Retinal pigment epithelial cell (primary cell): ENCODE measurements at regions not wholly inside any gene's neighbourhood (a gene's known extent, or its start where the extent isn't known, plus 50 kb on each side); places are given as distances from the start of the nearest gene placed in this dataset.

Experiments
- DNase-seq: peaks from one replicate; pipeline ENCODE4 v3.0.0-alpha.2; 2010; ENCODE audit warnings: low read depth
- H3K4me3 ChIP-seq: 2 replicates; pipeline ENCODE4 v1.5.1; 2011; ENCODE audit warnings: mild to moderate bottlenecking, low read length, control low read depth, moderate library complexity
- TF ChIP-seq, protein P1 (sequence below): conservative IDR thresholded peaks from 2 replicates; pipeline ENCODE4 v1.5.1; 2011; ENCODE audit warnings: low read depth, low read length, control low read depth, inconsistent platforms

DNA sequence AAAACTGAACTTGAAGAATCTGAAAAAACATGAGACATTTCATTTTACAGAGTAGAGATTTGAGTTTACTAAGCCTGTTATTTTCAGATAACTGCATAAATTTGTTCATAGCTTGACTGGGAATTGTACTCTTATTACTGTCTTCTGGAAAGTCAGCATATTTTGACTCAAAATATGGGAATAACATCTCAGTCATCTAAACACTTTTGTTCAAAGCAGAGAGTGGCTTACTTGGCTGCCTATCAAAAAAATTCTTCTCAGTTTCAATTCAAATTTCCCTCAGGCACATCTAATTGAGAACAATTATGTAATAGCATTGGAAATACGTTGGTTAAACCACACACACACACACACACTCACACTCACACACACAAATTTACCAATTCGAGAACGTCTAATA, 384.6 kb downstream of the ARL4A start:
- no peak for DNase-seq
- H3K4me3 ChIP-seq: no peak overlapping the region
- TF ChIP-seq, protein P1, sequence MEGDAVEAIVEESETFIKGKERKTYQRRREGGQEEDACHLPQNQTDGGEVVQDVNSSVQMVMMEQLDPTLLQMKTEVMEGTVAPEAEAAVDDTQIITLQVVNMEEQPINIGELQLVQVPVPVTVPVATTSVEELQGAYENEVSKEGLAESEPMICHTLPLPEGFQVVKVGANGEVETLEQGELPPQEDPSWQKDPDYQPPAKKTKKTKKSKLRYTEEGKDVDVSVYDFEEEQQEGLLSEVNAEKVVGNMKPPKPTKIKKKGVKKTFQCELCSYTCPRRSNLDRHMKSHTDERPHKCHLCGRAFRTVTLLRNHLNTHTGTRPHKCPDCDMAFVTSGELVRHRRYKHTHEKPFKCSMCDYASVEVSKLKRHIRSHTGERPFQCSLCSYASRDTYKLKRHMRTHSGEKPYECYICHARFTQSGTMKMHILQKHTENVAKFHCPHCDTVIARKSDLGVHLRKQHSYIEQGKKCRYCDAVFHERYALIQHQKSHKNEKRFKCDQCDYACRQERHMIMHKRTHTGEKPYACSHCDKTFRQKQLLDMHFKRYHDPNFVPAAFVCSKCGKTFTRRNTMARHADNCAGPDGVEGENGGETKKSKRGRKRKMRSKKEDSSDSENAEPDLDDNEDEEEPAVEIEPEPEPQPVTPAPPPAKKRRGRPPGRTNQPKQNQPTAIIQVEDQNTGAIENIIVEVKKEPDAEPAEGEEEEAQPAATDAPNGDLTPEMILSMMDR: no peak

GRCh38 chr7:13077466-13077865, 390.0 kb downstream of the ARL4A start:
- peak; percentile 17 for DNase-seq
- H3K4me3 ChIP-seq: no peak overlapping the region
- TF ChIP-seq, protein P1: no peak

DNA sequence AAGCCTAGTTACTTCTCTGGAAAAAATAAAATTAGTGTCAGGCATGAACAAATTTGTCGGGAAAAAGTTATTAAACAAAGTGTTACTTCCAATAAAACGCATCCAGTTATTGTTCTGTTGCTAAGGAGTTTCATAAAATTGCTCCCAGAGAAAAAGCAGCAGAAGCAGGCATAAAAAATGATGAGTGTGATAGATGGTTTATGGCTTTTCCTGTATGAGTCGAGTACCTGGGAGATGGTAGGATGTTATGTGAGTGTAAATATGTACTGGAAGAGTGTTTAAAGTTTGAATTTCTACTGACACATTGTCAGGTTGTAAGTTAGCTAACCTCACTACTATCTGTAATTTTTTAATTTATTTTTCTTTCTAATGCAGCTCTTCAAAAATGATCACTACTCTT, 390.7 kb downstream of the ARL4A start:
- no peak for DNase-seq
- TF ChIP-seq, protein P1: no peak
- no peak overlapping the region for H3K4me3 ChIP-seq

DNA sequence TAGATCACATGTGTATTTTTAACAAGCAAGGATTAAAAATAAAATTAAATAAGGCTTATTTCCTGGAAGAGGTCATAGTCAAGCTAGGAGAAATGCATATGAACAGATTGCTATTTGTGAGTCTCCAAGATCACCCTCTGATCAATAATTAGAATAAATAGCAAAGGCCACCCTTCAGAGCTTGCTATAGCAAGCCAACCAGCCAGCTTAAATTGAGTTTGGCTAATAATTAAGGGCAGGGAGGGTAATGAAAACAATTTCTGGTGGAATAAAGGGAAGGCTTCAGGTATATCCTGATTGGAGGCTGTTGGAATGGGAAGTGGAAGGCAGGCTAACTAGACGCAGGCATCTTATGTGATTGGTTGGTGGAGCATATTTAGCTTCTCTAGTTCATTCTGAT, 403.5 kb downstream of the ARL4A start:
- no peak for DNase-seq
- H3K4me3 ChIP-seq: no peak overlapping the region
- TF ChIP-seq, protein P1: no peak

GRCh38 chr7:13091974-13092707, 404.7 kb downstream of the ARL4A start:
- H3K4me3 ChIP-seq: no peak overlapping the region
- DNase-seq: no peak
- TF ChIP-seq, protein P1: no peak

DNA sequence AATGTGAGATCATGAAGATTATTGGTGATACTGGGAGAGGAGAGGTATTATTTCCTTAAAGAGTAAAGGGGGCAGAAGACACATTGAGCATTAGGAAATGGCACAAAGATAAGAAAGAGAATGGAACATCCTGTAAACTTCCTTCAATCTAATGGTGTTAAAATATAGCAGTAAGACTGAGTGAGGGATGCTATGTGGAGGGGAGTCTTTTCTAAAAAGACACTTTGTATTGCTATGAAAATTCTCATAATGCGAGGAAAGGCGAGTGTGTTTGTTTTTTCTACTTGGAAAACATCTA, 405.2 kb downstream of the ARL4A start:
- TF ChIP-seq, protein P1: no peak
- no peak for DNase-seq
- no peak overlapping the region for H3K4me3 ChIP-seq

GRCh38 chr7:13093160-13093559, 405.7 kb downstream of the ARL4A start:
- no peak for DNase-seq
- no peak overlapping the region for H3K4me3 ChIP-seq

More at GRCh38 chr7:13093160-13093559, 405.7 kb downstream of the ARL4A start:
- TF ChIP-seq, protein P1: no peak
